Activated T-cell treated with anti-CD3 and anti-CD28 coated beads, Interleukin-2, amount 50 U/mL, for 24 hours (primary cell): ENCODE measurements at regions not wholly inside any gene's neighbourhood (a gene's known extent, or its start where the extent isn't known, plus 50 kb on each side); places are given as distances from the start of the nearest gene placed in this dataset.

Source experiments
- DNase-seq: peaks from one replicate; pipeline ENCODE4 v3.0.0-alpha.2; 2020
- H3K27ac Mint-ChIP-seq: 2 replicates; pipeline ENCODE4 v1.8.0; 2020; ENCODE audit warnings: mild to moderate bottlenecking, mixed read lengths
- H3K27me3 Mint-ChIP-seq: 2 replicates; pipeline ENCODE4 v1.8.0; 2020; ENCODE audit warnings: mixed read lengths
- H3K36me3 Mint-ChIP-seq: 2 replicates; pipeline ENCODE4 v1.8.0; 2020; ENCODE audit warnings: low read depth, mixed read lengths
- H3K4me1 Mint-ChIP-seq: 2 replicates; pipeline ENCODE4 v1.8.0; 2020; ENCODE audit warnings: low read depth, mixed read lengths
- H3K4me3 Mint-ChIP-seq: 2 replicates; pipeline ENCODE4 v1.8.0; 2020; ENCODE audit warnings: mild to moderate bottlenecking, moderate library complexity, mixed read lengths
- H3K9me3 Mint-ChIP-seq: 2 replicates; pipeline ENCODE4 v1.8.0; 2020; ENCODE audit warnings: mixed read lengths

DNA sequence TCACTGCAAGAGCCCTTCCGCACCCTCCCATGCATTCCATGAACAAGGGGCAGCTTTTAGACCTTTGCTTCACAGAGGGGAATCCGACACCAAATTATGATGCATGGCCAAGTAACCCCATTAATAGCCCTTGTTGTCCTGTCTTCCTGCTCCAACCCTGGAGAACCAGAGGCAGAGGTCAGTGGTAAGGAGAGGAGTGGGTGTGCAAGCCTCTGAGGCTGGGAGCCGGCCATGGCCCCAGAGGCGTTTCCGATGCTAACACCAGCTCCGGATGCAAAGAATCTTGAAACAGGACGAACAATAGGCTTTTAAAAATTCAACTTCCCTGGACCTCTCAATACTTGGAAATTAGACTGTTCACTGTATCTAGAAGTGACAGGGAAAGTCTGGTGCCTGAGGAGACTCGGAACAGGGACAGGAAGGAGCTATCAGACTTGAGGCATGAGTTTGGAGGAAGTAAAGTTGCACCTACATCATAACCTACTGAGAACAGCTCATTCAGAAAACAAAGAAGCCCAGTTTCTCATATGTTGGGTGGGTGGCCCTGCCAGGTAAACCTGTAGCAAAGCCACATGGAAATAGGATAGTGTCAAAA lies 101.2 kb upstream of the ERG start:
- no peak overlapping the region for H3K4me3 Mint-ChIP-seq
- no peaks in the 10 kb centered on the region for H3K4me1 Mint-ChIP-seq
- no peak overlapping the region for H3K27ac Mint-ChIP-seq
- no peaks in the 10 kb centered on the region for H3K36me3 Mint-ChIP-seq
- H3K27me3 Mint-ChIP-seq, result peaks cover 17% of the 10 kb centered on the region
- no peak for DNase-seq
- no peaks in the 10 kb centered on the region for H3K9me3 Mint-ChIP-seq

GRCh38 chr21:38600106-38600505 lies 101.8 kb upstream of the ERG start:
- no peak for DNase-seq
- Mint-ChIP-seq H3K27ac (no peak overlapping the region), H3K4me3 (no peak overlapping the region), H3K4me1 (no peaks in the 10 kb centered on the region), H3K9me3 (no peaks in the 10 kb centered on the region), H3K36me3 (no peaks in the 10 kb centered on the region), H3K27me3 (peaks cover 11% of the 10 kb centered on the region)

DNA sequence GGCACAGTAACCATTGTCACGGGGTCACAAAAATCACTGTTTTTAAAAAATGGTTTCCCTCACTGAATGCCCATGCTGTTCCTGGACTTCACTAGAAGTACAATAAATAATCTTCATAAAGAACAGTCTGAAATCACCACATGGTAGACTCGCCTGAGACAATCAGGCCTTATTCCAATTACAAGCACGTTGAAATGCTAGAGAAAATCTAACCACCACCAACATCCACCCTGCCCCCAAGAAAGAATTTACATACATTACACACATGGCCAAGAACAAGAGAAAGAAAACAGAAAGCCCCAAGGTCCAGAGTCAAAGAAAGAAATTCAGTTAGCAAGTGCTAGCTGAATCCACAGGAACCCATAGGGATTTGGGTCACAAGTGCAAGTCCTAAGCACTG lies 107.0 kb upstream of the ERG start:
- H3K27me3 Mint-ChIP-seq, result no peaks in the 10 kb centered on the region
- no peak overlapping the region for H3K4me3 Mint-ChIP-seq
- no peaks in the 10 kb centered on the region for H3K9me3 Mint-ChIP-seq
- no peaks in the 10 kb centered on the region for H3K4me1 Mint-ChIP-seq
- no peaks in the 10 kb centered on the region for H3K36me3 Mint-ChIP-seq
- H3K27ac Mint-ChIP-seq, result no peak overlapping the region
- no peak for DNase-seq

- peaks cover 4% of the 10 kb centered on the region for H3K27me3 Mint-ChIP-seq
- H3K4me1 Mint-ChIP-seq, result no peaks in the 10 kb centered on the region
- H3K27ac Mint-ChIP-seq, result no peak overlapping the region
- H3K4me3 Mint-ChIP-seq, result no peak overlapping the region
- DNase-seq, result no peak
- H3K9me3 Mint-ChIP-seq, result no peaks in the 10 kb centered on the region
- no peaks in the 10 kb centered on the region for H3K36me3 Mint-ChIP-seq
These were observed 111.3 kb upstream of the ERG start for GRCh38 chr21:38609580-38609979.

DNA sequence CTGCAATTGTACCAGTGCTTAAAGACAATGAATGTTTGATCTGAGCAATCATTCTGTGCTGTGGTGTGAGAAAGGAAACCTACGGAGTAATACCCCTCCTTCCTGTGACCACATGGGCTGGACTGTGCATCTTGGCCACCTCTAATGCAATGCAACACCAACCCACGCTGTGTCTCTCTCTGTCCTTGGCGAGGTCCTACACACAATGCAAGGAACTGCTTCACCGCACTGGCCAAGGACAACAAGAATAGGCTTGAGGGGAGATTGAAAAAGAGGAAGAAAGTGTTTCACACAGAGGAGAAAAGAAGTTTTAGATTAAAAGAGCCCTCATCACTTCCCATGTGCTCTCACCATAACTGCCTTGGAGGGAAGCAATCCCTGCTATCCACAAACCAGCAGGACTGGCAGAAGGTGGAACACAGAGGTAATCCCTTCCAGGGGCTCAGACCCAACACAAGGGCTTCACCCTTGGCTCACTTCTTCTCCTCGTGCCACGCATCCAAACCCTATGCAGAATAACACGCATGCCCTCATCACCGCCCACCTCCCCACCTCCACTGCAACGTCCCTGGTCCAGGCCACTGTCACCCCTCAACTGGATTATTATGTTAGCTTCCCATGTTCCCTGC lies 112.5 kb upstream of the ERG start:
- no peak for DNase-seq
- Mint-ChIP-seq H3K27me3 (peaks cover 4% of the 10 kb centered on the region), H3K4me1 (no peaks in the 10 kb centered on the region), H3K9me3 (no peaks in the 10 kb centered on the region), H3K36me3 (no peaks in the 10 kb centered on the region), H3K4me3 (no peak overlapping the region), H3K27ac (no peak overlapping the region)

- Mint-ChIP-seq H3K36me3 (no peaks in the 10 kb centered on the region), H3K4me1 (no peaks in the 10 kb centered on the region), H3K9me3 (no peaks in the 10 kb centered on the region), H3K27me3 (peaks cover 4% of the 10 kb centered on the region), H3K4me3 (no peak overlapping the region), H3K27ac (no peak overlapping the region)
- DNase-seq, result no peak
These were observed 113.0 kb upstream of the ERG start for GRCh38 chr21:38611277-38611676.

DNA sequence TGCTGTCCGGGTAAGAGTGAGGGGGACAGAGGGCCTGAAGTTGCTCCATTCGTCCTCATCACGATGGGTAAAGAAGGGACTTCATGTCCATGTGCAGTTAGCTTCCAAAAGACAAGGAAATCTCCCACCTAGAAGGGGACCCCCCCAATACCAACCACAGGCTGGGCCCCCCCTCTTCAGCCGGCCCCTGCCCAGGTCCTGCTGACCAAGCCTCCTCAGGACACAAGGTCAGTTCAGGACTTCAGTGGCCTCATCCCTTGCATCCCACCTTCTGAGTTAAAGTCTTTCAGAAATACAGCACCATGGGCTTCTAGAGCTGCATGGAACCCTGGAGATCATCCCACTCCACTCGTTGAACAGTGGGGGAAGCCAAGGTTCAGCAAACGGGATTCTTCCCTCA lies 115.4 kb upstream of the ERG start:
- Mint-ChIP-seq H3K27me3 (peaks cover 4% of the 10 kb centered on the region), H3K4me3 (no peak overlapping the region), H3K9me3 (no peaks in the 10 kb centered on the region), H3K36me3 (no peaks in the 10 kb centered on the region), H3K4me1 (no peaks in the 10 kb centered on the region), H3K27ac (no peak overlapping the region)
- no peak for DNase-seq

GRCh38 chr21:38614558-38614957 lies 116.3 kb upstream of the ERG start:
- DNase-seq, result no peak
- no peaks in the 10 kb centered on the region for H3K4me1 Mint-ChIP-seq
- peaks cover 4% of the 10 kb centered on the region for H3K27me3 Mint-ChIP-seq
- no peak overlapping the region for H3K4me3 Mint-ChIP-seq
- H3K9me3 Mint-ChIP-seq, result no peaks in the 10 kb centered on the region
- no peak overlapping the region for H3K27ac Mint-ChIP-seq
- no peaks in the 10 kb centered on the region for H3K36me3 Mint-ChIP-seq

DNA sequence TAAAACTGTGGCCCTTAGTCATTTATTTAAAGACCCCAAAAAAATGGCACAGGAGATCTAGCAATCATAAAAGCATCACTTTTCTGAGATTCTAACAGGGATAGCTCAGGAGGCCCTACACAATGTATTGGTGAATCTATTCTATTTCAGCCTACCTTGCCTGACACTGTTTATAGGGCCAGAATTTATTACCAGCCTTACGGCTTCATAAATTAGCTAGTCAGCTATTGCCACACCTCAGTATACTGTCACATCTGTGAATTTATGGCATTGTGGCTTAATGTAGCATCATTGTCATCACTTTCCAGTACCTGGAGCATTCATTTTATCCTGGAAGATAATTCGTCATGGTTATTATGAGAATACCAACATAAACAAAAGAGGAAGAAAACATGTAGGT lies 121.2 kb upstream of the ERG start:
- H3K27ac Mint-ChIP-seq, result no peak overlapping the region
- no peaks in the 10 kb centered on the region for H3K9me3 Mint-ChIP-seq
- no peaks in the 10 kb centered on the region for H3K4me1 Mint-ChIP-seq
- no peak overlapping the region for H3K4me3 Mint-ChIP-seq
- peaks cover 2% of the 10 kb centered on the region for H3K27me3 Mint-ChIP-seq
- DNase-seq, result no peak
- H3K36me3 Mint-ChIP-seq, result no peaks in the 10 kb centered on the region

GRCh38 chr21:38619992-38620479 lies 121.8 kb upstream of the ERG start:
- Mint-ChIP-seq H3K4me1 (no peaks in the 10 kb centered on the region), H3K9me3 (no peaks in the 10 kb centered on the region), H3K36me3 (no peaks in the 10 kb centered on the region), H3K4me3 (no peak overlapping the region), H3K27ac (no peak overlapping the region), H3K27me3 (peaks cover 2% of the 10 kb centered on the region)
- no peak for DNase-seq

DNA sequence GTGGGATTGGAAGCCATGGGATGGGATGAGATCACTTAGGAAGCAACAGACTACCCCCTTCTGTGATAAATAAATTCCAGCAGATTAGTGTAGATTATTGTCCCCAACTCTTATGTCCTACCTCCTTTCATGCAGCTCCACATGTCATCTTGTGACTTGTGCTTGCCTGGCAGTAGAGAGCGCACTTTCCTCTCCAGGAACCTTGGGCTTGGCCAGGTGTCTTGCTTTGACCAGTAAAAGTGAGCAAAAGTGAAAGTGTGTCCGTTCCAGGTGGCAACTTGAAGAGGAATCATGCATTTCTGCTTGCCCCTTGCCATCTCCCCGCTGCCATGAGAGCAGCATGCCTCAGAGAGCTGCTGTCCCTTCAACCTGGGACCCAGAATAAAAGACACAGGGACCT lies 122.9 kb upstream of the ERG start:
- DNase-seq, result no peak
- no peaks in the 10 kb centered on the region for H3K4me1 Mint-ChIP-seq
- peaks cover 2% of the 10 kb centered on the region for H3K27me3 Mint-ChIP-seq
- no peak overlapping the region for H3K4me3 Mint-ChIP-seq
- H3K36me3 Mint-ChIP-seq, result no peaks in the 10 kb centered on the region
- H3K27ac Mint-ChIP-seq, result no peak overlapping the region
- H3K9me3 Mint-ChIP-seq, result no peaks in the 10 kb centered on the region

DNA sequence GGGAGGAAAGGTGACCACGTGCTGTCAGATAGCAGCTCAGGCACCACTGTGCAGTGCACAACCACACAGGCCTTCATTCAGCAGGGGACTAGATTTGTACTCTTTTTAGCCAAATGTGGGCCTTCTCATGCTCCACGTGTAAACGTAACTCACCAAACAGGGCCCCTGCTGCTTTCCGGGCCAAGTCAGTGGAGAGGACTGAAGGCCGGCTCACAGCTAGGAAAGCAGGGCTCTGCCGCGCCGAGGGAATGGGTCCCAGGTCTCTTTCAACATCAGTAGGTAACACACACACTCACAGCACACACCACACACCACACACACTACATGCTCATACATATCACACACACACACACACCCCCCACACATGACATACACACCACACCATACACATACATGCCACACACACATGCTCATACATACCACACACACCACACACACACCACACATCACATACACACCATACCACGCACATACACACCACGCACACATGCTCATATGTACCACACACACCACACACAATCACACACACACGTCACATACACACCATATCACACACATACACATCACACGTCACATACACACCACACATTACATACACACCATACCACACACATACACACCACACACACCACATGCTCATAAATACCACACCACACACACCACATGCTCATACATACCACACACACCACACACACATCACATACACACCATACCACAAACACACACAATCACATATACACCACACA lies 124.0 kb upstream of the ERG start:
- Mint-ChIP-seq H3K27me3 (peaks cover 4% of the 10 kb centered on the region), H3K36me3 (no peaks in the 10 kb centered on the region), H3K4me1 (no peaks in the 10 kb centered on the region), H3K4me3 (no peak overlapping the region), H3K9me3 (no peaks in the 10 kb centered on the region), H3K27ac (no peak overlapping the region)
- DNase-seq, result no peak

DNA sequence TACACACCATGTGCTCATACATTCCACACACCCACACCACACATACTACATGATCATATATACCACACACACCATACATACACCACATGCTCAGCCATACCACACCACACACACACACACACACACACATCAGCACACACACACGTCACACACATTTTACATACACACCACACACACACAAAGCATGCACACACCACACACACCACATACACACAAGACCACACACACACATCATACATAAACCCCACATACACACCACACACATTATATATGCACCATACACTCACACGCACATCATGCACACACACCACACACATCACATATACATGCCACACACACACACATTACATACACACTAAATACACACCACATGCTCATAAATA lies 124.5 kb upstream of the ERG start:
- H3K4me1 Mint-ChIP-seq, result no peaks in the 10 kb centered on the region
- peaks cover 6% of the 10 kb centered on the region for H3K27me3 Mint-ChIP-seq
- no peaks in the 10 kb centered on the region for H3K9me3 Mint-ChIP-seq
- no peak overlapping the region for H3K27ac Mint-ChIP-seq
- no peak for DNase-seq
- no peak overlapping the region for H3K4me3 Mint-ChIP-seq
- no peaks in the 10 kb centered on the region for H3K36me3 Mint-ChIP-seq

GRCh38 chr21:38623552-38623951 lies 125.3 kb upstream of the ERG start:
- Mint-ChIP-seq H3K27me3 (peaks cover 6% of the 10 kb centered on the region), H3K27ac (no peak overlapping the region), H3K4me3 (no peak overlapping the region), H3K4me1 (no peaks in the 10 kb centered on the region), H3K9me3 (no peaks in the 10 kb centered on the region), H3K36me3 (no peaks in the 10 kb centered on the region)
- no peak for DNase-seq

DNA sequence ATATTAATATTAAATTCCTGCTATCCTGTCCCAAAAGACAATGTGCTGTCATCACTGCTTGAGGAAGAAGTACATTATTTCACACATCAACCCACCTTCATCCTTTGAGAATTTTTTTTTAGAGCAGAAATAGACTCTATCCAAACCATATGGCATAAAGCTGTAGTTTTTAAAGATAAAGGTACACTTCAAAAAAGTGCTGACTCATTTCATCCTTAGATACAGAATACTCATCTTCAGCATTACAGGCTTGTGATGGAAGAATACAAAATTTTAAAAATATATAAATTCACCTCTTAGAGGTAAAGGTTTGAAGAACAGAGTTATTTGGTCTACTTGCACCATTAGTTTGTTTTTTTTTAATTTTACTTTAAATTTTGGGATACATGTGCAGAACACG lies 126.7 kb upstream of the ERG start:
- DNase-seq, result no peak
- H3K36me3 Mint-ChIP-seq, result no peaks in the 10 kb centered on the region
- H3K4me3 Mint-ChIP-seq, result no peak overlapping the region
- H3K9me3 Mint-ChIP-seq, result peaks cover 7% of the 10 kb centered on the region
- no peaks in the 10 kb centered on the region for H3K4me1 Mint-ChIP-seq
- no peak overlapping the region for H3K27ac Mint-ChIP-seq
- peaks cover 6% of the 10 kb centered on the region for H3K27me3 Mint-ChIP-seq
